Activated naive CD8-positive, alpha-beta T cell treated with anti-CD3 and anti-CD28 coated beads, Interleukin-2, amount 50 U/mL, for 24 hours (primary cell): ENCODE measurements at regions not wholly inside any gene's neighbourhood (a gene's known extent, or its start where the extent isn't known, plus 50 kb on each side); places are given as distances from the start of the nearest gene placed in this dataset.

Source experiments
- ATAC-seq: fragments of 150-1000 bp; cut with Tn5 transposase; one replicate; pipeline ENCODE4 v1.10.0; 2021
- DNase-seq: peaks from one replicate; pipeline ENCODE4 v3.0.0; 2021
- H3K27ac Mint-ChIP-seq: one replicate; pipeline ENCODE4 v1.8.0; 2021; ENCODE audit warnings: mild to moderate bottlenecking, mixed read lengths
- H3K27me3 Mint-ChIP-seq: one replicate; pipeline ENCODE4 v1.8.0; 2021; ENCODE audit warnings: mixed read lengths
- H3K36me3 Mint-ChIP-seq: one replicate; pipeline ENCODE4 v1.8.0; 2021; ENCODE audit warnings: low read depth, mixed read lengths
- H3K4me1 Mint-ChIP-seq: one replicate; pipeline ENCODE4 v1.8.0; 2021; ENCODE audit warnings: mixed read lengths
- H3K4me3 Mint-ChIP-seq: one replicate; pipeline ENCODE4 v1.8.0; 2021; ENCODE audit warnings: mild to moderate bottlenecking, moderate library complexity, mixed read lengths
- H3K9me3 Mint-ChIP-seq: one replicate; pipeline ENCODE4 v1.8.0; 2021; ENCODE audit warnings: mixed read lengths

- no peak for ATAC-seq
- Mint-ChIP-seq H3K27ac (no peak overlapping the region), H3K9me3 (no peaks in the 10 kb centered on the region), H3K4me3 (no peak overlapping the region), H3K27me3 (no peaks in the 10 kb centered on the region), H3K36me3 (no peaks in the 10 kb centered on the region), H3K4me1 (no peaks in the 10 kb centered on the region)
- no peak for DNase-seq
These were observed 151.5 kb downstream of the INHBB start for GRCh38 chr2:120497261-120497977.

GRCh38 chr2:120498121-120498520 lies 152.2 kb downstream of the INHBB start:
- H3K36me3 Mint-ChIP-seq: no peaks in the 10 kb centered on the region
- no peak for ATAC-seq
- DNase-seq: no peak

GRCh38 chr2:120498576-120499394 lies 152.8 kb downstream of the INHBB start:
- DNase-seq (no peak), ATAC-seq (no peak)
- no peaks in the 10 kb centered on the region for H3K36me3 Mint-ChIP-seq
- H3K9me3 Mint-ChIP-seq: no peaks in the 10 kb centered on the region
- no peaks in the 10 kb centered on the region for H3K4me1 Mint-ChIP-seq
- no peak overlapping the region for H3K4me3 Mint-ChIP-seq
- H3K27me3 Mint-ChIP-seq: peaks cover 2% of the 10 kb centered on the region
- H3K27ac Mint-ChIP-seq: no peak overlapping the region

More at GRCh38 chr2:120498121-120498520, 152.2 kb downstream of the INHBB start:
- Mint-ChIP-seq H3K4me1 (no peaks in the 10 kb centered on the region), H3K27me3 (peaks cover 2% of the 10 kb centered on the region), H3K4me3 (no peak overlapping the region), H3K27ac (no peak overlapping the region), H3K9me3 (no peaks in the 10 kb centered on the region)

- Mint-ChIP-seq H3K27ac (no peak overlapping the region), H3K27me3 (peaks cover 2% of the 10 kb centered on the region), H3K36me3 (no peaks in the 10 kb centered on the region), H3K9me3 (no peaks in the 10 kb centered on the region), H3K4me1 (no peaks in the 10 kb centered on the region), H3K4me3 (no peak overlapping the region)
- ATAC-seq: no peak
- no peak for DNase-seq
These were observed 154.0 kb downstream of the INHBB start for GRCh38 chr2:120499784-120500495.

- ATAC-seq (no peak), DNase-seq (no peak)
- peaks cover 2% of the 10 kb centered on the region for H3K27me3 Mint-ChIP-seq
- no peak overlapping the region for H3K4me3 Mint-ChIP-seq
- no peaks in the 10 kb centered on the region for H3K4me1 Mint-ChIP-seq
- no peak overlapping the region for H3K27ac Mint-ChIP-seq
- H3K36me3 Mint-ChIP-seq: no peaks in the 10 kb centered on the region
- H3K9me3 Mint-ChIP-seq: no peaks in the 10 kb centered on the region
These were observed 155.7 kb downstream of the INHBB start for GRCh38 chr2:120501591-120501990.

- H3K36me3 Mint-ChIP-seq: no peaks in the 10 kb centered on the region
- DNase-seq: no peak
- H3K4me1 Mint-ChIP-seq: no peaks in the 10 kb centered on the region
- H3K9me3 Mint-ChIP-seq: no peaks in the 10 kb centered on the region
- H3K27ac Mint-ChIP-seq: no peak overlapping the region
- H3K27me3 Mint-ChIP-seq: peaks cover 2% of the 10 kb centered on the region
- no peak overlapping the region for H3K4me3 Mint-ChIP-seq
- no peak for ATAC-seq
These were observed 156.4 kb downstream of the INHBB start for GRCh38 chr2:120502357-120502756.

GRCh38 chr2:120502761-120503160 lies 156.8 kb downstream of the INHBB start:
- H3K27me3 Mint-ChIP-seq: peaks cover 2% of the 10 kb centered on the region
- no peak for ATAC-seq

GRCh38 chr2:120503206-120503792 lies 157.4 kb downstream of the INHBB start:
- ATAC-seq (no peak), DNase-seq (no peak)
- Mint-ChIP-seq H3K27ac (no peak overlapping the region), H3K27me3 (peaks cover 2% of the 10 kb centered on the region), H3K36me3 (no peaks in the 10 kb centered on the region), H3K4me3 (no peak overlapping the region), H3K4me1 (no peaks in the 10 kb centered on the region), H3K9me3 (no peaks in the 10 kb centered on the region)

More at GRCh38 chr2:120502761-120503160, 156.8 kb downstream of the INHBB start:
- no peak for DNase-seq
- Mint-ChIP-seq H3K4me1 (no peaks in the 10 kb centered on the region), H3K27ac (no peak overlapping the region), H3K36me3 (no peaks in the 10 kb centered on the region), H3K9me3 (no peaks in the 10 kb centered on the region), H3K4me3 (no peak overlapping the region)

- Mint-ChIP-seq H3K4me1 (no peaks in the 10 kb centered on the region), H3K9me3 (no peaks in the 10 kb centered on the region), H3K4me3 (no peak overlapping the region), H3K27me3 (peaks cover 2% of the 10 kb centered on the region), H3K36me3 (no peaks in the 10 kb centered on the region), H3K27ac (no peak overlapping the region)
- DNase-seq (no peak), ATAC-seq (no peak)
These were observed 158.0 kb downstream of the INHBB start for GRCh38 chr2:120503793-120504571.

GRCh38 chr2:120504936-120505705 lies 159.2 kb downstream of the INHBB start:
- Mint-ChIP-seq H3K27ac (no peak overlapping the region), H3K4me1 (no peaks in the 10 kb centered on the region), H3K4me3 (no peak overlapping the region), H3K36me3 (no peaks in the 10 kb centered on the region), H3K27me3 (peaks cover 2% of the 10 kb centered on the region), H3K9me3 (no peaks in the 10 kb centered on the region)
- ATAC-seq: no peak
- no peak for DNase-seq

GRCh38 chr2:120508567-120509041 lies 162.7 kb downstream of the INHBB start:
- no peaks in the 10 kb centered on the region for H3K36me3 Mint-ChIP-seq
- H3K27ac Mint-ChIP-seq: no peak overlapping the region
- H3K27me3 Mint-ChIP-seq: no peaks in the 10 kb centered on the region
- DNase-seq (no peak), ATAC-seq (no peak)
- no peaks in the 10 kb centered on the region for H3K9me3 Mint-ChIP-seq
- no peak overlapping the region for H3K4me3 Mint-ChIP-seq
- H3K4me1 Mint-ChIP-seq: no peaks in the 10 kb centered on the region

- DNase-seq: no peak
- no peak for ATAC-seq
- H3K9me3 Mint-ChIP-seq: no peaks in the 10 kb centered on the region
These were observed 163.4 kb downstream of the INHBB start for GRCh38 chr2:120509213-120509815.

More at GRCh38 chr2:120509213-120509815, 163.4 kb downstream of the INHBB start:
- Mint-ChIP-seq H3K4me3 (no peak overlapping the region), H3K27ac (no peak overlapping the region), H3K36me3 (no peaks in the 10 kb centered on the region), H3K4me1 (no peaks in the 10 kb centered on the region), H3K27me3 (no peaks in the 10 kb centered on the region)
